Osteoblast (primary cell): ENCODE measurements at regions not wholly inside any gene's neighbourhood (a gene's known extent, or its start where the extent isn't known, plus 50 kb on each side); places are given as distances from the start of the nearest gene placed in this dataset.

ENCODE experiments used
- DNase-seq: peaks from one replicate; pipeline ENCODE4 v3.0.0; 2011; ENCODE audit warnings: low spot score, mixed read lengths; ENCODE audit not compliant: insufficient read length; ENCODE audit errors: missing footprints
- H2AFZ ChIP-seq: 2 replicates; pipeline ENCODE4 v1.6.0; 2011; ENCODE audit warnings: mild to moderate bottlenecking, low read length
- H3K27ac ChIP-seq: 2 replicates; pipeline ENCODE4 v1.5.1; 2011; ENCODE audit warnings: mild to moderate bottlenecking, low read depth, low read length, moderate library complexity
- H3K27me3 ChIP-seq: 2 replicates; pipeline ENCODE4 v1.6.0; 2012; ENCODE audit warnings: mild to moderate bottlenecking, control low read depth, inconsistent platforms, low read length, moderate library complexity; ENCODE audit not compliant: insufficient read depth
- H3K36me3 ChIP-seq: 2 replicates; pipeline ENCODE4 v1.5.1; 2011; ENCODE audit warnings: mild to moderate bottlenecking, low read length, control low read depth, moderate library complexity; ENCODE audit not compliant: insufficient read depth
- H3K4me1 ChIP-seq: 2 replicates; pipeline ENCODE4 v1.5.1; 2011; ENCODE audit warnings: mild to moderate bottlenecking, low read length, control low read depth, moderate library complexity; ENCODE audit not compliant: insufficient read depth
- H3K4me2 ChIP-seq: 2 replicates; pipeline ENCODE4 v1.6.0; 2011; ENCODE audit warnings: mild to moderate bottlenecking, low read length; ENCODE audit not compliant: insufficient read depth
- H3K4me3 ChIP-seq: fragments of 200-600 bp; sonication (generic); 3 replicates; pipeline ENCODE4 v1.5.1; 2012; ENCODE audit warnings: mild to moderate bottlenecking, low read length, inconsistent platforms; ENCODE audit not compliant: insufficient read depth
- H3K79me2 ChIP-seq: 2 replicates; pipeline ENCODE4 v1.6.0; 2012; ENCODE audit warnings: mild to moderate bottlenecking, low read length, control low read depth, inconsistent platforms; ENCODE audit not compliant: insufficient read depth
- H3K9me3 ChIP-seq: 2 replicates; pipeline ENCODE4 v1.5.1; 2011; ENCODE audit warnings: low read depth, low read length, control low read depth
- H4K20me1 ChIP-seq: 2 replicates; pipeline ENCODE4 v1.6.0; 2012; ENCODE audit warnings: mild to moderate bottlenecking, low read length, control low read depth; ENCODE audit not compliant: insufficient read depth
- TF ChIP-seq, protein P1 (sequence below): IDR thresholded peaks from 2 replicates; pipeline ENCODE4 v1.5.1; 2011; ENCODE audit warnings: mild to moderate bottlenecking, low read depth, low read length, moderate library complexity; ENCODE audit errors: extremely low read depth

DNA sequence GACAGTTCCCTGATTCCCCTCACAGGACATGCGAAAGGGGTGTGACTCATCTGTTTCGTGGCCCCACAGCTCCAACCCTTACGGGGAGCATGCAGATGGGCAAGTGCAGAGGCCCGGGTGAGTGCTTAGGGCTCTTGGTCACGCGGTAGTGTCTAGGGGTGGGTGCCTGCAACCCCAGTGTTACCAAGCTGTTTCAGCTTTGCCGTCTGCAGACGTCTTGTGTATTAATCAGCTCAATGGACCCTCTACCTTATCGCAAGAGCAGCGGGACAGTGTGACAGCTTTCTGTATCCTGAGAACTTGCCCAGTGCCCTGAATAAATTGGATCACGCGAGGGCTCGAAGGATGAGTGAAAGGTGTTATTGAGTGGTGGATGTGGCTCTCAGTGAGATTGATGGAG lies 816.4 kb upstream of the ANO3 start:
- H3K4me2 ChIP-seq: no peak overlapping the region
- TF ChIP-seq, protein P1, sequence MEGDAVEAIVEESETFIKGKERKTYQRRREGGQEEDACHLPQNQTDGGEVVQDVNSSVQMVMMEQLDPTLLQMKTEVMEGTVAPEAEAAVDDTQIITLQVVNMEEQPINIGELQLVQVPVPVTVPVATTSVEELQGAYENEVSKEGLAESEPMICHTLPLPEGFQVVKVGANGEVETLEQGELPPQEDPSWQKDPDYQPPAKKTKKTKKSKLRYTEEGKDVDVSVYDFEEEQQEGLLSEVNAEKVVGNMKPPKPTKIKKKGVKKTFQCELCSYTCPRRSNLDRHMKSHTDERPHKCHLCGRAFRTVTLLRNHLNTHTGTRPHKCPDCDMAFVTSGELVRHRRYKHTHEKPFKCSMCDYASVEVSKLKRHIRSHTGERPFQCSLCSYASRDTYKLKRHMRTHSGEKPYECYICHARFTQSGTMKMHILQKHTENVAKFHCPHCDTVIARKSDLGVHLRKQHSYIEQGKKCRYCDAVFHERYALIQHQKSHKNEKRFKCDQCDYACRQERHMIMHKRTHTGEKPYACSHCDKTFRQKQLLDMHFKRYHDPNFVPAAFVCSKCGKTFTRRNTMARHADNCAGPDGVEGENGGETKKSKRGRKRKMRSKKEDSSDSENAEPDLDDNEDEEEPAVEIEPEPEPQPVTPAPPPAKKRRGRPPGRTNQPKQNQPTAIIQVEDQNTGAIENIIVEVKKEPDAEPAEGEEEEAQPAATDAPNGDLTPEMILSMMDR: no peak
- no peaks in the 10 kb centered on the region for H3K9me3 ChIP-seq
- H2AFZ ChIP-seq: no peak overlapping the region
- H3K36me3 ChIP-seq: no peaks in the 10 kb centered on the region
- DNase-seq: no peak
- H3K27me3 ChIP-seq: no peaks in the 10 kb centered on the region
- no peak overlapping the region for H3K27ac ChIP-seq
- H3K79me2 ChIP-seq: no peaks in the 10 kb centered on the region
- no peaks in the 10 kb centered on the region for H4K20me1 ChIP-seq
- H3K4me1 ChIP-seq: no peaks in the 10 kb centered on the region
- no peak overlapping the region for H3K4me3 ChIP-seq

DNA sequence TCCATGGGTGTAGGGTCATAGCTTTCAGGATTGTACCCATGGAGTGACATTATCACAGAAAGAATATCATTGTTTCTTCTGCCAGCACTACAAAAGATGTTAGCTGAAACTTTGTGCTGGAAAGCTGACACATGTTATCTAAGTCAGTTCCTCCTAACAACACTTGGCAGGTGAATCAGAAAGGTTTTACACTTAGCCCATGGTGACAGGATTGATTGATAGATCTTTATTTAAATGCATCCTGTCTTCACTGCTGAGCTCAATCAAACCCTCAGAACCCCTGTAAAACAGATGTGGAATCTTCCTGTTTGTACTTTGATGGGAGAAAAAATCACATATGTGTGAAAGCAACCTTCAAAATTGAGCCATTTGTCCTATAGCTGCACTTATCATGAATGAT lies 811.5 kb upstream of the ANO3 start:
- Histone ChIP-seq H4K20me1 (no peaks in the 10 kb centered on the region), H3K27me3 (no peaks in the 10 kb centered on the region), H3K4me2 (no peak overlapping the region), H3K27ac (no peak overlapping the region), H3K79me2 (no peaks in the 10 kb centered on the region), H3K36me3 (no peaks in the 10 kb centered on the region), H3K4me3 (no peak overlapping the region), H2AFZ (no peak overlapping the region), H3K9me3 (no peaks in the 10 kb centered on the region), H3K4me1 (no peaks in the 10 kb centered on the region)
- no peak for DNase-seq
- TF ChIP-seq, protein P1: no peak

DNA sequence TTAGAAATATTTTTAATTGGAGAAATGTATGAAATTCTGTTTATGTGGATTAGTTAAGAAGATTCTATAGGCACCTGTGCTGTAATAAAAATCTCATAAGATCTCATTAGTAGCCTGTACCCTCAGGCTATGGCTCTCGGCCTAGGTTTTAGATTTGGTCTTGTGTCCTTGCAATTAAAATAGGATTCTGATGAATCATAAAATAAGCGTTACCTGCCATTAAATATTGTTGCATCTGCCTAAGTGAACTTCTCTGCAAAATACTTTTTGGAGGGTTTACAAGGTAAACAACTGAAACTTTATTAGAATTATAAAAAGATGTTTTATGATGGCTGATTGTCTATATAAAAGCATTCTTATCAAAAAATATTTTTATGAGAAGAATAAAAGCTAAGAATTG lies 804.1 kb upstream of the ANO3 start:
- Histone ChIP-seq H2AFZ (no peak overlapping the region), H3K4me3 (no peak overlapping the region), H3K9me3 (no peaks in the 10 kb centered on the region), H3K27me3 (no peaks in the 10 kb centered on the region), H3K79me2 (no peaks in the 10 kb centered on the region), H3K4me1 (no peaks in the 10 kb centered on the region), H3K36me3 (no peaks in the 10 kb centered on the region), H3K27ac (no peak overlapping the region), H4K20me1 (no peaks in the 10 kb centered on the region), H3K4me2 (no peak overlapping the region)
- DNase-seq: no peak
- TF ChIP-seq, protein P1: no peak

DNA sequence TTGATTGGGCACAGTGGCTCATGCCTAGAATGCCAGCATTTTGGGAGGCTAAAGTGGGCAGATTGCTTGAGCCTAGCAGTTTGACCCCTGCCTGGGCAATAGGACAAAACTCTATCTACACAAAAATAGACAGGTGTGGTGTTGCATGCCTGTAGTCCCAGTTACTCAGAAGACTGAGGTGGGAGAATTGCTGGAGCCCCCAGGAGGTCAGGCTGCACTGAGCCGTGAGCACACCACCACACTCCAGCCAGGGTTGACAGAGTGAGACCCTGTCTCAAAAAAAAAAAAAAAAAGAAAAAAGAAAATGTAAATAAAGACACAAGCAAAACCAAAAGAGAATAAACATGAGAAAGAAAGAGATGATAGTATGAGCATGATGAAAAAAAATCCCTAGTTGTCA lies 802.4 kb upstream of the ANO3 start:
- no peak overlapping the region for H2AFZ ChIP-seq
- no peaks in the 10 kb centered on the region for H4K20me1 ChIP-seq
- H3K9me3 ChIP-seq: peaks cover 2% of the 10 kb centered on the region
- H3K36me3 ChIP-seq: no peaks in the 10 kb centered on the region
- DNase-seq: no peak
- no peaks in the 10 kb centered on the region for H3K4me1 ChIP-seq
- no peak overlapping the region for H3K4me2 ChIP-seq
- no peaks in the 10 kb centered on the region for H3K79me2 ChIP-seq
- H3K4me3 ChIP-seq: no peak overlapping the region
- H3K27ac ChIP-seq: no peak overlapping the region
- no peaks in the 10 kb centered on the region for H3K27me3 ChIP-seq
- TF ChIP-seq, protein P1: no peak
